ENCODE measurements at regions not wholly inside any gene's neighbourhood (a gene's known extent, or its start where the extent isn't known, plus 50 kb on each side); places are given as distances from the start of the nearest gene placed in this dataset.
"Not testable (repeated sequence)": the region's sequence is repeated elsewhere in the genome, so short reads cannot be mapped to it uniquely, and the experiment has no call there.

- DNase-seq, result peak; percentile 93
These were observed 266.6 kb upstream of the TBL1XR1 start for GRCh38 chr3:177463863-177464262.

GRCh38 chr3:177464392-177465256 lies 267.3 kb upstream of the TBL1XR1 start:
- no peak for DNase-seq

- DNase-seq, result no peak
These were observed 268.0 kb upstream of the TBL1XR1 start for GRCh38 chr3:177465257-177465642.

GRCh38 chr3:177466074-177466473 lies 268.8 kb upstream of the TBL1XR1 start:
- no peak for DNase-seq

GRCh38 chr3:177466622-177467021 lies 269.3 kb upstream of the TBL1XR1 start:
- DNase-seq, result not testable (repeated sequence)

GRCh38 chr3:177467247-177467985 lies 270.1 kb upstream of the TBL1XR1 start:
- DNase-seq, result no peak

GRCh38 chr3:177468331-177468730 lies 271.0 kb upstream of the TBL1XR1 start:
- peak; percentile 100 for DNase-seq

- DNase-seq, result no peak
These were observed 271.5 kb upstream of the TBL1XR1 start for GRCh38 chr3:177468816-177469215.

GRCh38 chr3:177469216-177469615 lies 271.9 kb upstream of the TBL1XR1 start:
- DNase-seq, result no peak

- DNase-seq, result peak; percentile 79
These were observed 273.1 kb upstream of the TBL1XR1 start for GRCh38 chr3:177470197-177470941.

GRCh38 chr3:177471733-177472480 lies 274.6 kb upstream of the TBL1XR1 start:
- DNase-seq, result no peak

GRCh38 chr3:177473184-177473583 lies 275.9 kb upstream of the TBL1XR1 start:
- DNase-seq, result peak; percentile 72

GRCh38 chr3:177473903-177474302 lies 276.6 kb upstream of the TBL1XR1 start:
- DNase-seq, result no peak

- no peak for DNase-seq
These were observed 277.5 kb upstream of the TBL1XR1 start for GRCh38 chr3:177474652-177475355.

- DNase-seq, result no peak
These were observed 278.0 kb upstream of the TBL1XR1 start for GRCh38 chr3:177475356-177475665.

- DNase-seq, result no peak
These were observed 279.2 kb upstream of the TBL1XR1 start for GRCh38 chr3:177476495-177476894.

- DNase-seq, result no peak
These were observed 279.7 kb upstream of the TBL1XR1 start for GRCh38 chr3:177476921-177477435.

GRCh38 chr3:177478170-177478867 lies 281.0 kb upstream of the TBL1XR1 start:
- DNase-seq, result peak; percentile 100

- DNase-seq, result no peak
These were observed 282.3 kb upstream of the TBL1XR1 start for GRCh38 chr3:177479630-177480029.

GRCh38 chr3:177481329-177481728 lies 284.0 kb upstream of the TBL1XR1 start:
- DNase-seq, result no peak

GRCh38 chr3:177482048-177482691 lies 284.9 kb upstream of the TBL1XR1 start:
- DNase-seq, result peak; percentile 33
